ENCODE measurements at regions not wholly inside any gene's neighbourhood (a gene's known extent, or its start where the extent isn't known, plus 50 kb on each side); places are given as distances from the start of the nearest gene placed in this dataset.

- Histone ChIP-seq H3K27ac (peak overlapping the region; percentile 33 to 83 (median 77)), H3K9me3 (replicated peaks in 1 of 3) (no peaks in the 10 kb centered on the region), H3K36me3 (replicated peaks in 1 of 2) (no peaks in the 10 kb centered on the region), H3K27me3 (no peaks in the 10 kb centered on the region), H3K4me1 (replicated peaks in 1 of 2) (peaks cover 17 to 21% of the 10 kb centered on the region in 2 donors), H3K4me3 (peak overlapping the region in 2 of 4 donors; percentile 29 to 43)
- WGBS, 4 donors: 48 to 56% (median 51%) methylated on average over 10 of the region's 10 CpGs
- peak in 2 of 7 donors; percentile 9 to 53 for DNase-seq
- TF ChIP-seq POLR2A (IDR thresholded peaks at IDR 0.05): peak in 1 of 2 donors; percentile 17
- TF ChIP-seq, protein P1, sequence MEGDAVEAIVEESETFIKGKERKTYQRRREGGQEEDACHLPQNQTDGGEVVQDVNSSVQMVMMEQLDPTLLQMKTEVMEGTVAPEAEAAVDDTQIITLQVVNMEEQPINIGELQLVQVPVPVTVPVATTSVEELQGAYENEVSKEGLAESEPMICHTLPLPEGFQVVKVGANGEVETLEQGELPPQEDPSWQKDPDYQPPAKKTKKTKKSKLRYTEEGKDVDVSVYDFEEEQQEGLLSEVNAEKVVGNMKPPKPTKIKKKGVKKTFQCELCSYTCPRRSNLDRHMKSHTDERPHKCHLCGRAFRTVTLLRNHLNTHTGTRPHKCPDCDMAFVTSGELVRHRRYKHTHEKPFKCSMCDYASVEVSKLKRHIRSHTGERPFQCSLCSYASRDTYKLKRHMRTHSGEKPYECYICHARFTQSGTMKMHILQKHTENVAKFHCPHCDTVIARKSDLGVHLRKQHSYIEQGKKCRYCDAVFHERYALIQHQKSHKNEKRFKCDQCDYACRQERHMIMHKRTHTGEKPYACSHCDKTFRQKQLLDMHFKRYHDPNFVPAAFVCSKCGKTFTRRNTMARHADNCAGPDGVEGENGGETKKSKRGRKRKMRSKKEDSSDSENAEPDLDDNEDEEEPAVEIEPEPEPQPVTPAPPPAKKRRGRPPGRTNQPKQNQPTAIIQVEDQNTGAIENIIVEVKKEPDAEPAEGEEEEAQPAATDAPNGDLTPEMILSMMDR (IDR thresholded peaks at IDR 0.05): no peak
- intact Hi-C loops (cut with DNase I): no loop called here
These were observed 167.9 kb upstream of the MAF start for GRCh38 chr16:79768276-79768970.

- no peaks in the 10 kb centered on the region for H3K9me3 ChIP-seq (replicated peaks in 1 of 3)
- intact Hi-C loops (cut with DNase I): no loop called here
- WGBS, 4 donors: 45 to 59% (median 53%) methylated on average over 7 of the region's 7 CpGs
- no peaks in the 10 kb centered on the region for H3K27me3 ChIP-seq
- peak overlapping the region in 4 of 5 donors; percentile 61 to 83 (median 78) for H3K27ac ChIP-seq
- H3K4me3 ChIP-seq: peak overlapping the region in 2 of 4 donors; percentile 29 to 43
- H3K36me3 ChIP-seq (replicated peaks in 1 of 2): no peaks in the 10 kb centered on the region
- TF ChIP-seq, protein P1 (IDR thresholded peaks at IDR 0.05): peak in 3 of 6 experiments; percentile 16 to 36 (median 23)
- peak in 1 of 2 donors; percentile 33 for TF ChIP-seq POLR2A (IDR thresholded peaks at IDR 0.05)
- H3K4me1 ChIP-seq (replicated peaks in 1 of 2): peaks cover 17 to 21% of the 10 kb centered on the region in 2 donors
- peak in 5 of 7 donors; percentile 16 to 60 (median 42) for DNase-seq
These were observed 167.1 kb upstream of the MAF start for GRCh38 chr16:79767421-79768275.

DNA sequence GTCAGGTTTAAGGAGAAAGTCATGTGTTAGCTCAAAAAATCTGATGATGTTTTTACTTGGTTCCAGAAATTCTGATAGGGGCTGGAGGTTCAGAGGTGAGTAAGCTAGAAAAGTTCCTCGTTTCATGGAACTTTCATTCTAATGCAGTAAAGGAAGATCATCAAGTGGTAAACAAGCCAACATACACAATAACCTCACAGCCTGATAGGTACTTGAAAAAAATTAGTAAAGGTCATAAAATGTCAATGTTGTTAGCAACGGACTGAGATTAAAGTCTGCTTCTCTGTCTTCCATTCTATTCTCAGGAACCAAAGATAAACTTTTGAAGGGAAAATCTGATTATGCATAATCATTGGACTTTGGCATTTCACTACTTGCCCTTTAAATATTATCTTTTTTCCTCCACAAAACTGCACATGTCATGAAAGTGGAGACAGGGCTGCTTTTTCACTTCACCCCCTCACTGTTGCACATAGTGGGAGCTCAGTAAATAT lies 165.4 kb upstream of the MAF start:
- H3K4me1 ChIP-seq (replicated peaks in 1 of 2): peaks cover 16 to 17% of the 10 kb centered on the region in 2 donors
- no peak for DNase-seq
- no peaks in the 10 kb centered on the region for H3K9me3 ChIP-seq (replicated peaks in 1 of 3)
- H3K27me3 ChIP-seq: no peaks in the 10 kb centered on the region
- no peak overlapping the region for H3K27ac ChIP-seq
- H3K36me3 ChIP-seq (replicated peaks in 1 of 2): no peaks in the 10 kb centered on the region
- TF ChIP-seq, protein P1 (IDR thresholded peaks at IDR 0.05): no peak
- no peak overlapping the region for H3K4me3 ChIP-seq
- WGBS, 4 donors: 75 to 88% (median 79%) methylated on average over 2 of the region's 2 CpGs
- intact Hi-C loops (cut with DNase I): no loop called here

DNA sequence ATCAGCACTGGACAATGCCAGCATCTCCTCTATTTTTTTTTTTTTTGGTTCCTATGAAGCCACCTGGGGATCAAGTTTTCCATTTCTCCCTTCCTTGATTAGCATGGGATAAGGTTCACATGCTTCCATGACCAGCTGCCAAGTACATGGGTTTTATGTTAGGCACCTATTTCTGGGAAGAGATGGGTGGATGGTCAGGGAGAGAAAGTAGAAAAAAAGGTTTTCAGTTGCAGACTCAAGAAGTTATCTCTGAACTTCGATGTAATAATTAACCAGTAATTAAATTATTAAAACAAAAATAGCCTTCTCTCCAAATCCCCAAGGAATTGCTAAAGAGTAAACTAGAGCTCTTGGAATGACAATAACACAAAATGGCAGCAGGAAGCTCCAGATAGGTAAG lies 164.9 kb upstream of the MAF start:
- DNase-seq: no peak
- intact Hi-C loops (cut with DNase I): no loop called here
- H3K4me1 ChIP-seq (replicated peaks in 1 of 2): peaks cover 16 to 17% of the 10 kb centered on the region in 2 donors
- H3K36me3 ChIP-seq (replicated peaks in 1 of 2): no peaks in the 10 kb centered on the region
- 68 to 82% (median 74%) methylated on average over 1 of the region's 1 CpG for WGBS, 4 donors
- H3K27me3 ChIP-seq: no peaks in the 10 kb centered on the region
- H3K27ac ChIP-seq: no peak overlapping the region
- H3K4me3 ChIP-seq: no peak overlapping the region
- TF ChIP-seq, protein P1 (IDR thresholded peaks at IDR 0.05): no peak
- no peak for TF ChIP-seq POLR2A (IDR thresholded peaks at IDR 0.05)
- no peaks in the 10 kb centered on the region for H3K9me3 ChIP-seq (replicated peaks in 1 of 3)
